H1 (cell line): ENCODE measurements at regions not wholly inside any gene's neighbourhood (a gene's known extent, or its start where the extent isn't known, plus 50 kb on each side); places are given as distances from the start of the nearest gene placed in this dataset.

Experiments used
- CTCF ChIA-PET: fragments of 300-600 bp; sonication (Branson Sonifier 250); formaldehyde crosslinking; loops from one replicate; lab custom pipeline; 2021; ENCODE audit not compliant: partially characterized antibody; lab: Charles Lee
- POLR2A ChIA-PET: fragments of 300-600 bp; sonication (Branson Sonifier 250); formaldehyde crosslinking; loops from one replicate; lab custom pipeline; 2021; ENCODE audit warnings: inconsistent platforms; ENCODE audit not compliant: partially characterized antibody; lab: Charles Lee
- DNase-seq, 2 experiments: peaks; one replicate each; pipeline versions ENCODE4 v3.0.0 to v3.0.0-alpha.2; 2010 to 2022; ENCODE audit warnings: low spot score in 2 of 2, low read depth in 1 of 2, mixed read lengths in 1 of 2
- FAIRE-seq: peaks from 2 replicates; lab custom pipeline; 2011; peaks lifted over from hg19 to GRCh38; lab: Jason Lieb, UNC
- H2AFZ ChIP-seq: 2 replicates; pipeline ENCODE4 v1.8.1; 2012; ENCODE audit warnings: low read length, inconsistent platforms
- H2AK5ac ChIP-seq: 2 replicates; pipeline ENCODE4 v1.6.1; 2013; ENCODE audit warnings: low read depth, low read length
- H2BK120ac ChIP-seq: replicated peaks from 2 replicates; pipeline ENCODE3; 2013; ENCODE audit warnings: low read depth, low read length, inconsistent platforms
- H2BK12ac ChIP-seq: 2 replicates; pipeline ENCODE4 v1.6.1; 2013; ENCODE audit warnings: low read depth, low read length
- H2BK15ac ChIP-seq: 2 replicates; pipeline ENCODE4 v1.6.1; 2013; ENCODE audit warnings: low read length
- H2BK20ac ChIP-seq: 2 replicates; pipeline ENCODE4 v1.6.1; 2013; ENCODE audit warnings: low read length
- H2BK5ac ChIP-seq: 2 replicates; pipeline ENCODE4 v1.6.1; 2013; ENCODE audit warnings: low read depth, low read length
- H3K14ac ChIP-seq: 2 replicates; pipeline ENCODE4 v1.6.1; 2013; ENCODE audit warnings: inconsistent platforms; ENCODE audit not compliant: insufficient read length
- H3K18ac ChIP-seq: 2 replicates; pipeline ENCODE4 v1.6.1; 2013; ENCODE audit warnings: low read length; ENCODE audit errors: extremely low read depth
- H3K23ac ChIP-seq: 2 replicates; pipeline ENCODE4 v1.6.1; 2013; ENCODE audit warnings: inconsistent platforms; ENCODE audit not compliant: insufficient read length
- H3K23me2 ChIP-seq: 2 replicates; pipeline ENCODE4 v1.6.1; 2013; ENCODE audit warnings: low read depth, low read length
- H3K27ac ChIP-seq: 2 replicates; pipeline ENCODE4 v1.6.1; 2011; ENCODE audit warnings: low read depth, low read length, inconsistent platforms
- H3K27me3 ChIP-seq, 4 experiments: replicated peaks in 1 of 4; 1 replicate in 1 of 4; 2 replicates in 3 of 4; pipeline versions ENCODE4 v1.6.1 to v1.8.1; 2011 to 2013; ENCODE audit warnings: low read length in 3 of 4, mild to moderate bottlenecking in 3 of 4, inconsistent platforms in 2 of 4, mixed read lengths in 2 of 4, moderate library complexity in 1 of 4; ENCODE audit not compliant: control insufficient read depth in 3 of 4, insufficient read depth in 3 of 4; ENCODE audit errors: extremely low read depth in 1 of 4
- H3K36me3 ChIP-seq, 4 experiments: 2 replicates each; pipeline versions ENCODE4 v1.6.1 to v1.8.1; 2011 to 2013; ENCODE audit warnings: mild to moderate bottlenecking in 4 of 4, low read length in 3 of 4, moderate library complexity in 2 of 4, control low read depth in 1 of 4, inconsistent platforms in 1 of 4; ENCODE audit not compliant: insufficient read depth in 4 of 4, control insufficient read depth in 2 of 4
- H3K4ac ChIP-seq: replicated peaks from 2 replicates; pipeline ENCODE3; 2013; ENCODE audit warnings: low read length, low read depth, mixed read lengths, inconsistent platforms; ENCODE audit not compliant: insufficient read length
- H3K4me1 ChIP-seq, 4 experiments: replicated peaks in 1 of 4; 1 replicate in 1 of 4; 2 replicates in 3 of 4; pipeline versions ENCODE4 v1.6.1 to v1.8.1; 2011 to 2013; ENCODE audit warnings: low read length in 3 of 4, inconsistent platforms in 2 of 4, mixed read lengths in 1 of 4; ENCODE audit not compliant: insufficient read depth in 4 of 4, control insufficient read depth in 3 of 4
- H3K4me2 ChIP-seq, 2 experiments: 2 replicates each; pipeline versions ENCODE4 v1.6.1 to v1.8.1; 2011 to 2013; ENCODE audit warnings: low read depth in 2 of 2, low read length in 2 of 2, control low read depth in 1 of 2, inconsistent platforms in 1 of 2, mild to moderate bottlenecking in 1 of 2; ENCODE audit not compliant: insufficient read depth in 1 of 2
- H3K4me3 ChIP-seq, 4 experiments: fragments of 200-600, 300-600 bp in 1 of 4; sonication (generic), shearing (Covaris generic), sonication (Bioruptor Twin) in 1 of 4; 2 replicates each; pipeline versions ENCODE4 v1.5.1 to v1.8.1; 2011 to 2016; ENCODE audit warnings: low read length in 4 of 4, low read depth in 3 of 4, control low read depth in 2 of 4, inconsistent platforms in 2 of 4, mild to moderate bottlenecking in 2 of 4, mixed read lengths in 1 of 4, moderate library complexity in 1 of 4; ENCODE audit not compliant: insufficient read depth in 2 of 4; ENCODE audit errors: extremely low read depth in 1 of 4
- H3K56ac ChIP-seq: replicated peaks from 2 replicates; pipeline ENCODE3; 2013; ENCODE audit warnings: low read depth, mild to moderate bottlenecking, mixed read lengths, low read length, inconsistent platforms; ENCODE audit not compliant: insufficient read length
- H3K79me1 ChIP-seq: 2 replicates; pipeline ENCODE4 v1.6.1; 2013; ENCODE audit warnings: low read depth, low read length, control low read depth
- H3K79me2 ChIP-seq, 2 experiments: 2 replicates each; pipeline versions ENCODE4 v1.6.1 to v1.8.1; 2012 to 2013; ENCODE audit warnings: low read length in 2 of 2, mild to moderate bottlenecking in 2 of 2, inconsistent platforms in 1 of 2; ENCODE audit not compliant: insufficient read depth in 2 of 2, control insufficient read depth in 1 of 2
- H3K9ac ChIP-seq, 4 experiments: replicated peaks in 1 of 4; 1 replicate in 1 of 4; 2 replicates in 3 of 4; pipeline versions ENCODE4 v1.6.1 to v1.8.1; 2011 to 2013; ENCODE audit warnings: low read depth in 3 of 4, low read length in 3 of 4, control low read depth in 2 of 4, mild to moderate bottlenecking in 2 of 4, moderate library complexity in 2 of 4, inconsistent platforms in 1 of 4; ENCODE audit errors: extremely low read depth in 1 of 4
- H3K9me3 ChIP-seq, 2 experiments: 2 replicates each; pipeline versions ENCODE4 v1.6.1 to v1.8.1; 2012 to 2013; ENCODE audit warnings: mild to moderate bottlenecking in 2 of 2, moderate library complexity in 2 of 2, control low read depth in 1 of 2, inconsistent platforms in 1 of 2, low read depth in 1 of 2, low read length in 1 of 2, mixed read lengths in 1 of 2; ENCODE audit not compliant: insufficient read depth in 2 of 2
- H4K20me1 ChIP-seq, 2 experiments: replicated peaks in 1 of 2; 2 replicates each; pipeline versions ENCODE3 to v1.8.1; 2011 to 2013; ENCODE audit warnings: inconsistent platforms in 2 of 2, low read length in 2 of 2, mild to moderate bottlenecking in 1 of 2; ENCODE audit not compliant: insufficient read depth in 2 of 2, control insufficient read depth in 1 of 2
- H4K5ac ChIP-seq: 2 replicates; pipeline ENCODE4 v1.6.1; 2013; ENCODE audit warnings: low read length, low read depth, mixed read lengths, inconsistent platforms; ENCODE audit not compliant: insufficient read length
- H4K8ac ChIP-seq: 2 replicates; pipeline ENCODE4 v1.8.0; 2013; ENCODE audit warnings: mild to moderate bottlenecking, moderate library complexity, low read length, inconsistent platforms; ENCODE audit not compliant: insufficient read depth; ENCODE audit errors: extremely low read depth
- H4K91ac ChIP-seq: replicated peaks from 2 replicates; pipeline ENCODE3; 2013; ENCODE audit warnings: low read length, mixed read lengths, inconsistent platforms; ENCODE audit not compliant: insufficient read length
- CTBP2 ChIP-seq: IDR thresholded peaks from 2 replicates; pipeline ENCODE4 v1.7.0; 2011; ENCODE audit warnings: borderline replicate concordance, mild to moderate bottlenecking, moderate library complexity, mixed read lengths, low read length; ENCODE audit not compliant: insufficient read depth, insufficient read length
- ZNF274 ChIP-seq: IDR thresholded peaks from 2 replicates; pipeline ENCODE4 v1.7.0; 2012; ENCODE audit warnings: low read length, borderline replicate concordance; ENCODE audit errors: extremely low read depth
- WGBS, 2 experiments: shearing (Covaris generic) in 1 of 2; methylation state at CpG; one replicate each; pipeline versions ENCODE4 v1.1.6 to v1.1.7; 2013 to 2015; ENCODE audit warnings: low lambda C conversion rate in 2 of 2, mixed read lengths in 2 of 2, inconsistent platforms in 1 of 2, low coverage in 1 of 2, missing lambda C conversion rate in 1 of 2; ENCODE audit not compliant: insufficient replicate concordance in 2 of 2, insufficient coverage in 1 of 2, insufficient read length in 1 of 2; ENCODE audit errors: extremely low coverage in 1 of 2, missing lambda C conversion rate in 1 of 2; 5-methylcytosine and 5-hydroxymethylcytosine counted together

DNA sequence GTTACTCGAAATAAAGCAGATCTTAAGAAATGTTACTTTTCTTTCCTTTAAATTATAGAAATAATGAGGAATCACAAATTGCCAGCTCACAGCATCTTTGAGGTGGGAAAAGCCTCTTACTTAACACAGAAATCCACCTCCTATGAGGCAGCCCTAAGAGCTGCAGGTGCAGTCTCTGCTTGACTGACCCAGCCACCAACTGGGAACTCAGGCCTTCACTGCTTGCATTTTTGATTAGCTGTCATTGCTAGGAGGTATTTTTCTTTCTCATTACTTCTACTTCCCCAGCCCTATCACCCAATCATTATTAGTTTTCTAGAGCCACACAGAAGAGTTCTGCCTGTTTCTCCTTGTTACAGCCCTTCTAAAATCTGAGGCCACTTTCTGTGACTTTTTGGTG lies 416.5 kb upstream of the KLF4 start:
- H3K23me2 ChIP-seq, result no peaks in the 10 kb centered on the region
- no peak overlapping the region for H2BK5ac ChIP-seq
- POLR2A ChIA-PET, result no interaction called here
- H3K27ac ChIP-seq, result no peak overlapping the region
- H3K4me2 ChIP-seq, result no peak overlapping the region
- H3K18ac ChIP-seq, result no peak overlapping the region
- 88% methylated on average over 1 of the region's 1 CpG; no CpG with 5 or more reads in 1 of the 2 experiments for WGBS, 2 experiments
- no peak overlapping the region for H2BK12ac ChIP-seq
- no peak for DNase-seq
- H3K4ac ChIP-seq, result no peak overlapping the region
- H3K23ac ChIP-seq, result no peak overlapping the region
- no peak overlapping the region for H3K14ac ChIP-seq
- no peak overlapping the region for H2AFZ ChIP-seq
- no peak overlapping the region for H4K91ac ChIP-seq
- H2BK15ac ChIP-seq, result no peak overlapping the region
- no peaks in the 10 kb centered on the region for H3K36me3 ChIP-seq
- no peak overlapping the region for H4K8ac ChIP-seq
- TF ChIP-seq ZNF274 (no peak), CTBP2 (no peak)
- TF ChIP-seq, all 59 proteins: peak for 0
- Histone ChIP-seq H2BK120ac (no peak overlapping the region), H2BK20ac (no peak overlapping the region), H2AK5ac (no peak overlapping the region), H3K9me3 (no peaks in the 10 kb centered on the region; a peak in 1 of 4 replicates), H3K79me1 (no peaks in the 10 kb centered on the region), H4K5ac (no peak overlapping the region), H3K27me3 (no peaks in the 10 kb centered on the region), H3K79me2 (no peaks in the 10 kb centered on the region), H3K9ac (no peak overlapping the region), H4K20me1 (no peaks in the 10 kb centered on the region), H3K56ac (no peak overlapping the region), H3K4me3 (no peak overlapping the region), H3K4me1 (no peaks in the 10 kb centered on the region)
- CTCF ChIA-PET, result no interaction called here
- FAIRE-seq, result no peak
